Tibial nerve (tissue), 4 donors: ENCODE measurements at regions not wholly inside any gene's neighbourhood (a gene's known extent, or its start where the extent isn't known, plus 50 kb on each side); places are given as distances from the start of the nearest gene placed in this dataset.

Source experiments
- DNase-seq, 2 donors: peaks; one replicate each; pipeline ENCODE4 v3.0.0-alpha.2; 2019; ENCODE audit warnings: low spot score in 2 of 2
- H3K27ac ChIP-seq, 4 donors: fragments of 200-600 bp; sonication (generic) in 3 of 4; one replicate each; pipeline ENCODE4 v1.5.1; 2017 to 2019; ENCODE audit warnings: mild to moderate bottlenecking in 1 of 4
- H3K27me3 ChIP-seq, 2 donors: fragments of 200-600 bp; sonication (generic) in 1 of 2; one replicate each; pipeline versions ENCODE4 v1.5.1 to v1.6.0; 2017 to 2019
- H3K36me3 ChIP-seq, 3 donors: fragments of 200-600 bp; sonication (generic); one replicate each; pipeline ENCODE4 v1.5.1; 2018 to 2019
- H3K4me1 ChIP-seq, 4 donors: fragments of 200-600 bp; sonication (generic) in 3 of 4; one replicate each; pipeline ENCODE4 v1.5.1; 2017 to 2019
- H3K4me3 ChIP-seq, 4 donors: fragments of 200-600 bp; sonication (generic) in 3 of 4; one replicate each; pipeline ENCODE4 v1.5.1; 2017 to 2019; ENCODE audit warnings: mild to moderate bottlenecking in 1 of 4, moderate library complexity in 1 of 4
- H3K9me3 ChIP-seq, 4 donors: fragments of 200-600 bp; sonication (generic) in 3 of 4; one replicate each; pipeline ENCODE4 v1.5.1; 2017 to 2019
- EP300 ChIP-seq, 2 donors: sonication (generic); formaldehyde crosslinking; IDR thresholded peaks; one replicate each; pipeline ENCODE4 v1.6.1; 2017; ENCODE audit warnings: antibody characterized with exemption in 2 of 2, mild to moderate bottlenecking in 1 of 2
- POLR2A ChIP-seq, 2 donors: fragments of 450-650 bp; IDR thresholded peaks; one replicate each; pipeline ENCODE4 v1.6.1; 2017; ENCODE audit warnings: antibody characterized with exemption in 2 of 2, mild to moderate bottlenecking in 2 of 2, moderate library complexity in 2 of 2
- WGBS, 2 donors: methylation state at CpG; one replicate each; pipeline ENCODE4 v1.1.5; 2018; 5-methylcytosine and 5-hydroxymethylcytosine counted together
- TF ChIP-seq, protein P1 (sequence below), 5 experiments: fragments of 200-600 bp in 3 of 5; fragments of 450-650 bp in 2 of 5; sonication (generic) in 3 of 5; IDR thresholded peaks; one replicate each; pipeline ENCODE4 v1.5.1; 2016 to 2019; ENCODE audit warnings: antibody characterized with exemption in 5 of 5, mild to moderate bottlenecking in 3 of 5, moderate library complexity in 2 of 5

DNA sequence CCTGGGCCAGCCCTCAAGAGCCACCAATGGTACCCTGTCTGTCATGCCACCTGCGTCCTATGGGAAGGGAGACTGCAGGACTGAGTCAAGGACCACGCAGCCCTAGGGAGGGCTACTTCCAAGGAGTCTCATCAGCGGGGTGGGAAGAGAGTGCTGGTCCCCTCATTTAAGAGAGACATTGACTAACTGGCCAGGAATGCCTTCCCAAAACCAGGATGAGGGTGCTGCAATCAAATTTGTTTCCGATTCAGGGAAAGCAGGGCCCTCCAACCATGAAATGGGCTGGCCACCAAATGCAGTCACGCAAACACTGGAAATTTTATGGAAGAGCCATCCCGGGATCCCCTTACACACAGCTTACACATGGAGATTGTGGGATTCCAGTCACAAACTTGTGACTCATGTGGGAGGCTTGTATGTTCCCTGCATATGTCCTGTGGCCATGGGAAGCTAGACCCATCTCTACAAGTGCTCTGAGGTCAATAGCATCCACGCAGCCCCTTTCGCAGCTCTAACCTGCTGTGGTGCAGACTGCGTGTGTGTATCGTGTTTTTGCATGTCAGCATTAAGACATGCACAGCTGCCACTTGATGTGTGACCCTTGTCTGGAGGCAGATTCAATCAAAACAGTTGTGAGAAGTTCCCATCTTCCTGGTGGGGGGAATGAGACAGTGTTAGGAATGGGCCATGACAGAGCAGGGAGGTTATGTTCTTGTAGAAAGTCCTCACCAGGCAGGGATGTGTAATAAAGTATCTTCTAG is 53.0 kb upstream of the CST7 start:
- no peak overlapping the region for H3K27ac ChIP-seq
- H3K4me3 ChIP-seq, result no peak overlapping the region
- no peaks in the 10 kb centered on the region for H3K36me3 ChIP-seq
- no peaks in the 10 kb centered on the region for H3K4me1 ChIP-seq
- no peaks in the 10 kb centered on the region for H3K27me3 ChIP-seq
- no peak for DNase-seq
- peaks cover 0 to 38% (median 0%) of the 10 kb centered on the region in 4 donors for H3K9me3 ChIP-seq
- WGBS, 2 donors, result 87 to 95% methylated on average over 8 to 10 of the region's 10 CpGs
- TF ChIP-seq, protein P1, sequence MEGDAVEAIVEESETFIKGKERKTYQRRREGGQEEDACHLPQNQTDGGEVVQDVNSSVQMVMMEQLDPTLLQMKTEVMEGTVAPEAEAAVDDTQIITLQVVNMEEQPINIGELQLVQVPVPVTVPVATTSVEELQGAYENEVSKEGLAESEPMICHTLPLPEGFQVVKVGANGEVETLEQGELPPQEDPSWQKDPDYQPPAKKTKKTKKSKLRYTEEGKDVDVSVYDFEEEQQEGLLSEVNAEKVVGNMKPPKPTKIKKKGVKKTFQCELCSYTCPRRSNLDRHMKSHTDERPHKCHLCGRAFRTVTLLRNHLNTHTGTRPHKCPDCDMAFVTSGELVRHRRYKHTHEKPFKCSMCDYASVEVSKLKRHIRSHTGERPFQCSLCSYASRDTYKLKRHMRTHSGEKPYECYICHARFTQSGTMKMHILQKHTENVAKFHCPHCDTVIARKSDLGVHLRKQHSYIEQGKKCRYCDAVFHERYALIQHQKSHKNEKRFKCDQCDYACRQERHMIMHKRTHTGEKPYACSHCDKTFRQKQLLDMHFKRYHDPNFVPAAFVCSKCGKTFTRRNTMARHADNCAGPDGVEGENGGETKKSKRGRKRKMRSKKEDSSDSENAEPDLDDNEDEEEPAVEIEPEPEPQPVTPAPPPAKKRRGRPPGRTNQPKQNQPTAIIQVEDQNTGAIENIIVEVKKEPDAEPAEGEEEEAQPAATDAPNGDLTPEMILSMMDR (IDR thresholded peaks at IDR 0.05), result no peak
- no peak for TF ChIP-seq POLR2A (IDR thresholded peaks at IDR 0.05)
- TF ChIP-seq EP300 (IDR thresholded peaks at IDR 0.05), result no peak

- peaks cover 0 to 38% (median 0%) of the 10 kb centered on the region in 4 donors for H3K9me3 ChIP-seq
- H3K27ac ChIP-seq, result no peak overlapping the region
- H3K36me3 ChIP-seq, result no peaks in the 10 kb centered on the region
- TF ChIP-seq POLR2A (IDR thresholded peaks at IDR 0.05), result no peak
- no peak for TF ChIP-seq EP300 (IDR thresholded peaks at IDR 0.05)
- TF ChIP-seq, protein P1 (IDR thresholded peaks at IDR 0.05), result no peak
- H3K4me3 ChIP-seq, result no peak overlapping the region
- no peaks in the 10 kb centered on the region for H3K4me1 ChIP-seq
- 64 to 82% methylated on average over 5 of the region's 5 CpGs for WGBS, 2 donors
- DNase-seq, result no peak
- H3K27me3 ChIP-seq, result no peaks in the 10 kb centered on the region
Measured at GRCh38 chr20:24896984-24897383, 52.1 kb upstream of the CST7 start.

GRCh38 chr20:24897974-24898373 is 51.1 kb upstream of the CST7 start:
- Histone ChIP-seq H3K4me1 (no peaks in the 10 kb centered on the region), H3K36me3 (no peaks in the 10 kb centered on the region), H3K9me3 (peaks cover 0 to 38% (median 0%) of the 10 kb centered on the region in 4 donors), H3K4me3 (no peak overlapping the region), H3K27me3 (no peaks in the 10 kb centered on the region), H3K27ac (no peak overlapping the region)
- WGBS, 2 donors, result 64 to 87% methylated on average over 4 of the region's 4 CpGs
- DNase-seq, result no peak
- TF ChIP-seq EP300 (IDR thresholded peaks at IDR 0.05), result no peak
- TF ChIP-seq POLR2A (IDR thresholded peaks at IDR 0.05), result no peak
- TF ChIP-seq, protein P1 (IDR thresholded peaks at IDR 0.05), result no peak

DNA sequence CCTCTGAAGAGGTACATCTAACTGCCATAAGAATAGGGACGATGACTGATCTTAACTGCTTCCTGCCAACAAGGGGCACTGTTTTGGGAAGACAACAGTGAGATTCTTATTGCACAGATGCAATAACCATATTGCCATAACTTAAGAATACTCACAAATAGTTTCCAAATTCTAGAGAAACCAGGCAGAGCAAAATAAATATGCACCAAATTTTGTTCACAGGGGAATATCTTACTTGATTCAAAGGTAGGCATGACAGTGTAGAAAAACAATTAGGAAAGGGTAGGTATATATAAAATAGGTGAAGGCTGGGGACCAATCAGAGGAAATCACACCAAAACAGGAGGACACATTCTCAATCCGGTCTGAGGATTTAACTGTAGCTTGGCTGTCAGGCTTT is 49.9 kb upstream of the CST7 start:
- Histone ChIP-seq H3K4me3 (no peak overlapping the region), H3K9me3 (peaks cover 0 to 38% (median 0%) of the 10 kb centered on the region in 4 donors), H3K4me1 (no peaks in the 10 kb centered on the region), H3K36me3 (no peaks in the 10 kb centered on the region), H3K27ac (no peak overlapping the region), H3K27me3 (no peaks in the 10 kb centered on the region)
- TF ChIP-seq, protein P1 (IDR thresholded peaks at IDR 0.05), result no peak
- TF ChIP-seq EP300 (IDR thresholded peaks at IDR 0.05), result no peak
- TF ChIP-seq POLR2A (IDR thresholded peaks at IDR 0.05), result no peak
- no peak for DNase-seq
- 83 to 88% methylated on average over 2 of the region's 2 CpGs for WGBS, 2 donors
